Right atrium auricular region (tissue), 2 donors: ENCODE measurements at regions not wholly inside any gene's neighbourhood (a gene's known extent, or its start where the extent isn't known, plus 50 kb on each side); places are given as distances from the start of the nearest gene placed in this dataset.

ENCODE experiments used
- DNase-seq: peaks from one replicate; pipeline ENCODE4 v3.0.0-alpha.2; 2019; ENCODE audit warnings: low spot score
- H3K27ac ChIP-seq, 2 donors: fragments of 200-600 bp; sonication (generic); 1 replicate in 1 of 2; 2 replicates in 1 of 2; pipeline ENCODE4 v1.5.1; 2016 to 2019
- H3K27me3 ChIP-seq, 2 donors: fragments of 200-600 bp; sonication (generic); one replicate each; pipeline versions ENCODE4 v1.5.1 to v1.6.0; 2017 to 2019
- H3K36me3 ChIP-seq: fragments of 200-600 bp; sonication (generic); one replicate; pipeline ENCODE4 v1.5.1; 2016
- H3K4me1 ChIP-seq, 2 donors: fragments of 200-600 bp; sonication (generic); one replicate each; pipeline versions ENCODE4 v1.5.1 to v1.6.0; 2017 to 2019
- H3K4me3 ChIP-seq, 2 donors: fragments of 200-600 bp; sonication (generic); 1 replicate in 1 of 2; 2 replicates in 1 of 2; pipeline ENCODE4 v1.5.1; 2017 to 2019; ENCODE audit warnings: mild to moderate bottlenecking in 1 of 2, moderate library complexity in 1 of 2
- H3K9me3 ChIP-seq, 2 donors: fragments of 200-600 bp; sonication (generic); one replicate each; pipeline ENCODE4 v1.5.1; 2019
- TF ChIP-seq, protein P1 (sequence below), 2 donors: fragments of 200-600 bp; sonication (generic); IDR thresholded peaks; one replicate each; pipeline ENCODE4 v1.5.1; 2019; ENCODE audit warnings: antibody characterized with exemption in 2 of 2

DNA sequence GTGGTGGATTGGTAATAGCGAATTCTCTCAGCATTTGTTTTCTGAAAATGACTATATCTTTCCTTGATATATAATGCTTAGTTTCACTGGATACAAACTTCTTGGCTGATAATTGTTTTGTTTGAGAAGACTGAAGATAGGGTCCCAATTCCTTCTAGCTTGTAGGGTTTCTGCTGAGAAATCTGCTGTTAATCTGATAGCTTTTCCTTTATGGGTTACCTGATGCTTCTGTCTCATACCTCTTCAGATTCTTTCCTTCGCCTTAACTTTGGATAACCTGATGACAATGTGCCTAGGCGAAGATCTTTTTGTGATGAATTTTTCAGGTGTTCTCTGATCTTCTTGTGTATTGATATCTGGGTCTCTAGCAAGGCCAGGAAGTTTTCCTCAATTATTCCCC, 94.7 kb upstream of the ACO1 start:
- DNase-seq = no peak
- Histone ChIP-seq H3K27ac (no peak overlapping the region), H3K4me3 (no peak overlapping the region), H3K4me1 (no peaks in the 10 kb centered on the region), H3K27me3 (no peaks in the 10 kb centered on the region), H3K36me3 (no peaks in the 10 kb centered on the region), H3K9me3 (no peaks in the 10 kb centered on the region)
- TF ChIP-seq, protein P1, sequence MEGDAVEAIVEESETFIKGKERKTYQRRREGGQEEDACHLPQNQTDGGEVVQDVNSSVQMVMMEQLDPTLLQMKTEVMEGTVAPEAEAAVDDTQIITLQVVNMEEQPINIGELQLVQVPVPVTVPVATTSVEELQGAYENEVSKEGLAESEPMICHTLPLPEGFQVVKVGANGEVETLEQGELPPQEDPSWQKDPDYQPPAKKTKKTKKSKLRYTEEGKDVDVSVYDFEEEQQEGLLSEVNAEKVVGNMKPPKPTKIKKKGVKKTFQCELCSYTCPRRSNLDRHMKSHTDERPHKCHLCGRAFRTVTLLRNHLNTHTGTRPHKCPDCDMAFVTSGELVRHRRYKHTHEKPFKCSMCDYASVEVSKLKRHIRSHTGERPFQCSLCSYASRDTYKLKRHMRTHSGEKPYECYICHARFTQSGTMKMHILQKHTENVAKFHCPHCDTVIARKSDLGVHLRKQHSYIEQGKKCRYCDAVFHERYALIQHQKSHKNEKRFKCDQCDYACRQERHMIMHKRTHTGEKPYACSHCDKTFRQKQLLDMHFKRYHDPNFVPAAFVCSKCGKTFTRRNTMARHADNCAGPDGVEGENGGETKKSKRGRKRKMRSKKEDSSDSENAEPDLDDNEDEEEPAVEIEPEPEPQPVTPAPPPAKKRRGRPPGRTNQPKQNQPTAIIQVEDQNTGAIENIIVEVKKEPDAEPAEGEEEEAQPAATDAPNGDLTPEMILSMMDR (IDR thresholded peaks at IDR 0.05) = no peak

DNA sequence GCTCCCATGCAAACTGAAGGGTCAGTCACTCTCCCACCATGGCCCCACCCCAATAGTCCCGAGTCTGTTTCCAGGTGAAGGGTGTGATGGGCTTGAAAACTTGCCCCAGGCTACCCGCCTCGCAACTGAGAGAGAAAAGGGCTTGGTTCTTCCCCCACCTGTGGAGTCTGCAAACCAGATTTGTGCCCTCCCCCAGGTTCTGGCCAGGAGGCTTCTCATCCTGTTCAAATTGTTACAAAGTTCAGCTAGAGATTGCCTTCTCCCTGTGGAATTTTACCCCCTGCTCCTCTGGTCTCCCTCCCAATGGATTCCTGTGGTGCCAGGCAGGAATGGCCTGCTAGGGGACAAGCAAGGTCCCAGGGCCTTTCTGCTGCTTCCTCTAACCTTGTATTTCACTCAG, 93.1 kb upstream of the ACO1 start:
- no peak overlapping the region for H3K4me3 ChIP-seq
- no peaks in the 10 kb centered on the region for H3K27me3 ChIP-seq
- H3K9me3 ChIP-seq = no peaks in the 10 kb centered on the region
- H3K36me3 ChIP-seq = no peaks in the 10 kb centered on the region
- H3K27ac ChIP-seq = no peak overlapping the region
- no peaks in the 10 kb centered on the region for H3K4me1 ChIP-seq
- TF ChIP-seq, protein P1 (IDR thresholded peaks at IDR 0.05) = no peak
- DNase-seq = no peak

DNA sequence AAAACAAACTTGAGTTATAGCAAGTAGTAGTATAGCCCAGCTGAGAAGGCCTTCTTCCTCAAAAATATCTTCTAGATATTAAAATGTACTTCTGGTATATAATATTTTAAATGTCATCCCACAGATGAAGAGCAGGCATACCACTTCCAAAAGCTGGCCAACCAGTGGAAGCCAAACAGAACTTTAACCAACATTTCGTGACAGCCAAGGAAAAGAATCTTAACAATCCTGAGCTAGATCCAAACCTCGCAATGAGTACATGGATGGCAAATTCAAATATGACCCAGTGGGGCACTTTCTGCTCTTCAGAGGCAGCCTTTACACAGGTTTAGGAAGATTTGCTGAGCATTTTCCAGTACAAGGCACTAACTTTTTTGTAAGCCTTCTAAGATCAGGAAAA, 91.8 kb upstream of the ACO1 start:
- no peak overlapping the region for H3K4me3 ChIP-seq
- no peaks in the 10 kb centered on the region for H3K4me1 ChIP-seq
- no peaks in the 10 kb centered on the region for H3K9me3 ChIP-seq
- H3K27me3 ChIP-seq = no peaks in the 10 kb centered on the region
- TF ChIP-seq, protein P1 (IDR thresholded peaks at IDR 0.05) = no peak
- no peaks in the 10 kb centered on the region for H3K36me3 ChIP-seq
- no peak for DNase-seq
- no peak overlapping the region for H3K27ac ChIP-seq

DNA sequence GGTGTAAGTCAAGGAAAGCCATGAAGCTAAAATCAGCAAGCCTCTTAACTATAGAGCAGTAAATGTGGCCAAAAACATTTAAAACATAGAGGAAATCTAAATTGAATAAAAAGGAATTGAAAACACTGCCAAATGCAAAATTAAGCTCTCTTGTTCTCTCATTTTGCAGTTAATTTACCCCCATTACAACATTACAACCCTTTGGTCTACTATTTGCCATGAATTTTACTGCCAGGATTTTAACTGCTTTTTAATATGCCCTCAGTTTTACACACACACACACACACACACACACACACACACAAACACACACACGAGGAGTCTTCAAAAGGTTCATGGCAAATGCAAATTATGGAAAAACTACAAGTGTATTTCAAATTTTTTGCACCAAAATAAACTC, 91.4 kb upstream of the ACO1 start:
- Histone ChIP-seq H3K36me3 (no peaks in the 10 kb centered on the region), H3K9me3 (no peaks in the 10 kb centered on the region), H3K4me3 (no peak overlapping the region), H3K4me1 (no peaks in the 10 kb centered on the region), H3K27ac (no peak overlapping the region), H3K27me3 (no peaks in the 10 kb centered on the region)
- no peak for DNase-seq
- TF ChIP-seq, protein P1 (IDR thresholded peaks at IDR 0.05) = no peak

DNA sequence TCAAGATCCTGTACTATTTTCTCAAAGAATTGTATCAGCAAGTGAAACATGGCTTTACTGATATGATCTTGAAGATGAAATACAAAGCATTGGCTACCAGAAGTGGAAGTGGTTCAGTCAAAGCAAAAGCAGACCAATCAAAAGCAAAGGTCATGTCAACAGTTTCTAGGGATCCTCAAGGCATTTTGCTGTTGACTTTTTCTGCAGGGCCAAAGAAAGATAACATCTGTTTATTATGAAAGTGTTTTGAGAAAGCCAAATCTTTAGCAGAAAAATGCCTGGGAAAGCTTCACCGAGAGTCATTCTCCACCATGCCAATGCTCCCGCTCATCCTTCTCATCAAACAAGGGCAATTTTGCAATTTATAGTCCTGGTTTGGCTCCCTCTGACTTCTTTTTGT, 90.3 kb upstream of the ACO1 start:
- TF ChIP-seq, protein P1 (IDR thresholded peaks at IDR 0.05) = no peak
- H3K27ac ChIP-seq = no peak overlapping the region
- H3K36me3 ChIP-seq = no peaks in the 10 kb centered on the region
- peaks cover 0 to 5% of the 10 kb centered on the region in 2 donors for H3K9me3 ChIP-seq
- H3K4me1 ChIP-seq = no peaks in the 10 kb centered on the region
- no peak overlapping the region for H3K4me3 ChIP-seq
- H3K27me3 ChIP-seq = no peaks in the 10 kb centered on the region
- no peak for DNase-seq

DNA sequence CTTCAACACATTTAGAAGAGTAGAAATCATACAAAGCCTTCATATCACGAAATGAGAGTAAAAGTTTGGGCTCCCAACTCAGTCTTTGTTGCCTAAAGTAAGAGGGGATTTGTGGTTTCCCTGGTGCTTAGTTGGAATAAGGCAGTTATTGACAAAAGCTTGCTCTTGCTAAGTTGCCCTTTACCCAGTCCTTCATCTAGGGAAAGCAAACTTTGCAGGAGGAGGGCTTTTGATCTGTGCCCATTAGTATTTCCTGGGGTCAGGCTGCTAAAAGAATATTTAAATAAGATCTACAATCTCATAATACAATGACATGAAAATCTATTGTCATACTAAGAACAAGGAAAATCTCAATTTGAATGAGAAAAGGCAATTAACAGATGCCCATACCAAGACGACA, 84.1 kb upstream of the ACO1 start:
- H3K36me3 ChIP-seq = no peaks in the 10 kb centered on the region
- DNase-seq = no peak
- no peak overlapping the region for H3K27ac ChIP-seq
- no peaks in the 10 kb centered on the region for H3K4me1 ChIP-seq
- no peaks in the 10 kb centered on the region for H3K27me3 ChIP-seq
- H3K4me3 ChIP-seq = no peak overlapping the region
- TF ChIP-seq, protein P1 (IDR thresholded peaks at IDR 0.05) = no peak
- peaks cover 0 to 5% of the 10 kb centered on the region in 2 donors for H3K9me3 ChIP-seq
